GM19468 (cell line): ENCODE measurements at regions not wholly inside any gene's neighbourhood (a gene's known extent, or its start where the extent isn't known, plus 50 kb on each side); places are given as distances from the start of the nearest gene placed in this dataset.
"Not testable (repeated sequence)": the region's sequence is repeated elsewhere in the genome, so short reads cannot be mapped to it uniquely, and the experiment has no call there.

ENCODE experiments used
- ATAC-seq: cut with Tn5 transposase; IDR thresholded peaks from one replicate; pipeline ENCODE4 v1.9.1; 2021; ENCODE audit warnings: mild to moderate bottlenecking, moderate library complexity, moderate number of reproducible peaks; ENCODE audit not compliant: unreplicated experiment; ENCODE audit errors: extremely low read depth

DNA sequence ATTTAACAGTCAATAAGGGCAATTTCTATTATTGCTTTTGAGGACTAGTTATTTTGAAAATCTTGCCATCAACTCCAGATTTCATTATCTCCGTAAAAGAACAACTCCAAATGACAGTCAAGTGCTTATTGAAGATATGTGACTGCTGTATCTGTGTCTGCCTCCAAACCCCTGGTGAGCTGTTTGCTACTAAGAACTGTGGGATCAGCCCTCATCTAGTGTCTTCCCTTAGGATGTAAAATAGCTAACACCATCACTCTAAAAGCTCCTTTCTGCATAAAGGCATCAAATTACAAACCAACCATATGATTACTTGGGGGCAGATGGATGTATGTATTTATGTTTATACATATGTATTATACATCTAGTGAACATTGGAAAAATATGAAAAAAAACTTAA, 70.8 kb upstream of the SLC13A1 start:
- no peak for ATAC-seq

DNA sequence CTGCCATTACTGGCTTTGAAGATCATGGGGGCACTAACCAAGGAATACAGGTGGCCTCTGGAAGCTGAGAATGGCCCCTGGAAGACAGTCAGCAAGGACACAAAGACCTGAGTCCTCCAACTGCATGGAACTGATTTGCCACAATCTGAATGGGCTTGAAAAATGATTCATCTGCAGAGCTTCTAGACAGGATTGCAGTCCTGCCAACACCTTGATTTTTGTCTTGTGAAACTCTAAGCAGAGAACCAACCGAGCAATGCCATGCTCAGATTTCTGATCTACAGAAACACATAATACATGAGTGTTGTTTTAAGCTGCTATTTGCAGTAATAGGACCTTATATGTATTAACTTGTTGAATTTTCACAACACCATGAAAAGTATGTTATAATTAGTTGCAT, 66.1 kb upstream of the SLC13A1 start:
- no peak for ATAC-seq

GRCh38 chr7:123264820-123265219, 65.1 kb upstream of the SLC13A1 start:
- ATAC-seq, result not testable (repeated sequence)

GRCh38 chr7:123260428-123260960, 60.7 kb upstream of the SLC13A1 start:
- no peak for ATAC-seq

- ATAC-seq, result no peak
Measured at GRCh38 chr7:123259759-123260158, 60.0 kb upstream of the SLC13A1 start.
